BLaER1 treated with 17β-estradiol and CSF1 and Interleukin-3, amounts not matched to agents 10 nM and 100 nM (cell line): ENCODE measurements at regions not wholly inside any gene's neighbourhood (a gene's known extent, or its start where the extent isn't known, plus 50 kb on each side); places are given as distances from the start of the nearest gene placed in this dataset.
A peak's percentile ranks its signal among the peaks of the same experiment; 100 is the strongest.

Experiments
- H3K27ac ChIP-seq, 11 experiments: shearing (Covaris generic); formaldehyde crosslinking; 2 replicates each; pipeline ENCODE4 v1.8.1; 2022
- H3K27me3 ChIP-seq, 11 experiments: shearing (Covaris generic); formaldehyde crosslinking; 2 replicates each; pipeline ENCODE4 v1.8.1; 2022
- H3K36me3 ChIP-seq, 11 experiments: shearing (Covaris generic); formaldehyde crosslinking; 2 replicates each; pipeline ENCODE4 v1.8.1; 2022
- H3K4me1 ChIP-seq, 10 experiments: shearing (Covaris generic); formaldehyde crosslinking; 2 replicates each; pipeline ENCODE4 v1.8.1; 2022
- H3K4me2 ChIP-seq, 11 experiments: shearing (Covaris generic); formaldehyde crosslinking; 2 replicates each; pipeline ENCODE4 v1.8.1; 2022
- H3K4me3 ChIP-seq, 10 experiments: shearing (Covaris generic); formaldehyde crosslinking; 2 replicates each; pipeline ENCODE4 v1.8.1; 2022
- H3K9ac ChIP-seq, 11 experiments: shearing (Covaris generic); formaldehyde crosslinking; 2 replicates each; pipeline ENCODE4 v1.8.1; 2022
- H3K9me3 ChIP-seq, 11 experiments: shearing (Covaris generic); formaldehyde crosslinking; replicated peaks in 1 of 11; 2 replicates each; pipeline ENCODE4 v1.8.1; 2022
- H4K20me1 ChIP-seq, 11 experiments: shearing (Covaris generic); formaldehyde crosslinking; 2 replicates each; pipeline ENCODE4 v1.8.1; 2022
- Cebpa-rat ChIP-seq, 11 experiments: shearing (Covaris generic); IDR thresholded peaks; 2 replicates each; pipeline ENCODE4 v1.8.1; 2022

GRCh38 chr2:123913143-123913735 lies 111.8 kb upstream of the CNTNAP5 start:
- no peaks in the 10 kb centered on the region for H3K36me3 ChIP-seq
- H3K4me1 ChIP-seq: peaks cover 28 to 74% (median 55%) of the 10 kb centered on the region in 10 experiments
- no peak for TF ChIP-seq Cebpa-rat (IDR thresholded peaks at IDR 0.05)
- peak overlapping the region in 6 of 11 experiments; percentile 3 to 49 (median 38); a peak in 6 of 22 replicates for H3K9ac ChIP-seq
- no peaks in the 10 kb centered on the region for H3K9me3 ChIP-seq
- H3K27ac ChIP-seq: peak overlapping the region in 6 of 11 experiments; percentile 1 to 54 (median 16); a peak in 8 of 22 replicates
- peak overlapping the region in 7 of 10 experiments; percentile 0 to 44 (median 38); a peak in 10 of 20 replicates for H3K4me3 ChIP-seq
- peak overlapping the region; percentile 47 to 76 (median 66) for H3K4me2 ChIP-seq
- H4K20me1 ChIP-seq: no peaks in the 10 kb centered on the region
- no peaks in the 10 kb centered on the region for H3K27me3 ChIP-seq

GRCh38 chr2:123915380-123915779 lies 109.7 kb upstream of the CNTNAP5 start:
- H3K4me3 ChIP-seq: no peak overlapping the region
- no peaks in the 10 kb centered on the region for H3K9me3 ChIP-seq
- H3K9ac ChIP-seq: no peak overlapping the region
- H4K20me1 ChIP-seq: no peaks in the 10 kb centered on the region
- no peaks in the 10 kb centered on the region for H3K27me3 ChIP-seq
- H3K4me1 ChIP-seq: peaks cover 28 to 73% (median 56%) of the 10 kb centered on the region in 10 experiments
- H3K4me2 ChIP-seq: peak overlapping the region in 7 of 11 experiments; percentile 40 to 80 (median 71); a peak in 12 of 22 replicates
- no peaks in the 10 kb centered on the region for H3K36me3 ChIP-seq
- H3K27ac ChIP-seq: peak overlapping the region in 6 of 11 experiments; percentile 33 to 75 (median 58); a peak in 13 of 22 replicates
- no peak for TF ChIP-seq Cebpa-rat (IDR thresholded peaks at IDR 0.05)

GRCh38 chr2:123916051-123916450 lies 109.0 kb upstream of the CNTNAP5 start:
- Histone ChIP-seq H3K9ac (peak overlapping the region in 2 of 11 experiments; percentile 4 to 21; a peak in 2 of 22 replicates), H3K4me2 (peak overlapping the region; percentile 16 to 80 (median 62); a peak in 19 of 22 replicates), H3K9me3 (no peaks in the 10 kb centered on the region), H4K20me1 (no peaks in the 10 kb centered on the region), H3K27ac (peak overlapping the region in 8 of 11 experiments; percentile 10 to 75 (median 50); a peak in 14 of 22 replicates), H3K4me1 (peaks cover 28 to 71% (median 56%) of the 10 kb centered on the region in 10 experiments), H3K36me3 (no peaks in the 10 kb centered on the region), H3K27me3 (no peaks in the 10 kb centered on the region), H3K4me3 (no peak overlapping the region)
- TF ChIP-seq Cebpa-rat (IDR thresholded peaks at IDR 0.05): no peak

GRCh38 chr2:123916531-123916930 lies 108.6 kb upstream of the CNTNAP5 start:
- Histone ChIP-seq H3K4me3 (no peak overlapping the region), H3K4me2 (peak overlapping the region; percentile 16 to 80 (median 62); a peak in 19 of 22 replicates), H4K20me1 (no peaks in the 10 kb centered on the region), H3K27me3 (no peaks in the 10 kb centered on the region), H3K36me3 (no peaks in the 10 kb centered on the region), H3K9me3 (0 out of 22 replicates have a peak, but pooled peaks cover 0 to 1% (median 0%) of the 10 kb centered on the region in 11 experiments), H3K9ac (peak overlapping the region in 3 of 11 experiments; percentile 20 to 57 (median 22); a peak in 4 of 22 replicates), H3K4me1 (peaks cover 28 to 67% (median 53%) of the 10 kb centered on the region in 10 experiments), H3K27ac (peak overlapping the region in 8 of 11 experiments; percentile 10 to 75 (median 58); a peak in 11 of 22 replicates)
- no peak for TF ChIP-seq Cebpa-rat (IDR thresholded peaks at IDR 0.05)

GRCh38 chr2:123917241-123917640 lies 107.8 kb upstream of the CNTNAP5 start:
- Histone ChIP-seq H4K20me1 (no peaks in the 10 kb centered on the region), H3K4me3 (no peak overlapping the region; a peak in 1 of 20 replicates), H3K4me2 (peak overlapping the region; percentile 1 to 80 (median 62); a peak in 20 of 22 replicates), H3K27me3 (no peaks in the 10 kb centered on the region), H3K36me3 (no peaks in the 10 kb centered on the region), H3K4me1 (peaks cover 28 to 63% (median 47%) of the 10 kb centered on the region in 10 experiments), H3K27ac (peak overlapping the region in 8 of 11 experiments; percentile 10 to 75 (median 58); a peak in 13 of 22 replicates), H3K9ac (peak overlapping the region in 5 of 11 experiments; percentile 8 to 57 (median 20); a peak in 5 of 22 replicates), H3K9me3 (peaks cover 0 to 8% (median 4%) of the 10 kb centered on the region in 11 experiments; a peak in 12 of 22 replicates)
- no peak for TF ChIP-seq Cebpa-rat (IDR thresholded peaks at IDR 0.05)

GRCh38 chr2:123928358-123928757 lies 96.7 kb upstream of the CNTNAP5 start:
- Histone ChIP-seq H4K20me1 (no peaks in the 10 kb centered on the region), H3K36me3 (peaks cover 0 to 1% (median 0%) of the 10 kb centered on the region in 11 experiments; a peak in 1 of 22 replicates), H3K9me3 (peaks cover 11 to 30% (median 18%) of the 10 kb centered on the region in 11 experiments), H3K27me3 (no peaks in the 10 kb centered on the region), H3K4me1 (peaks cover 0 to 53% (median 38%) of the 10 kb centered on the region in 10 experiments; a peak in 16 of 20 replicates), H3K4me3 (peak overlapping the region in 1 of 10 experiments; percentile 45; a peak in 1 of 20 replicates), H3K9ac (peak overlapping the region in 4 of 11 experiments; percentile 21 to 49 (median 44); a peak in 5 of 22 replicates), H3K27ac (peak overlapping the region in 6 of 11 experiments; percentile 6 to 78 (median 70); a peak in 10 of 22 replicates), H3K4me2 (peak overlapping the region in 8 of 11 experiments; percentile 43 to 84 (median 66); a peak in 16 of 22 replicates)
- no peak for TF ChIP-seq Cebpa-rat (IDR thresholded peaks at IDR 0.05)

- no peak overlapping the region for H3K4me2 ChIP-seq
- no peak overlapping the region for H3K27ac ChIP-seq
- no peak overlapping the region; a peak in 1 of 20 replicates for H3K4me3 ChIP-seq
- H3K36me3 ChIP-seq: no peaks in the 10 kb centered on the region
- H3K4me1 ChIP-seq: no peaks in the 10 kb centered on the region
- H3K9me3 ChIP-seq: peaks cover 7 to 20% (median 13%) of the 10 kb centered on the region in 11 experiments; a peak in 18 of 22 replicates
- TF ChIP-seq Cebpa-rat (IDR thresholded peaks at IDR 0.05): 0 out of 22 replicates have a peak, but pooled peaks of 1 of the 11 experiments have one; percentile 13
- H3K27me3 ChIP-seq: no peaks in the 10 kb centered on the region
- H4K20me1 ChIP-seq: no peaks in the 10 kb centered on the region
- H3K9ac ChIP-seq: no peak overlapping the region
Measured at GRCh38 chr2:123935405-123935804, 89.7 kb upstream of the CNTNAP5 start.

- H3K4me2 ChIP-seq: no peak overlapping the region
- no peaks in the 10 kb centered on the region for H3K27me3 ChIP-seq
- H3K27ac ChIP-seq: no peak overlapping the region
- H3K9me3 ChIP-seq: no peaks in the 10 kb centered on the region
- H3K36me3 ChIP-seq: no peaks in the 10 kb centered on the region
- H3K4me1 ChIP-seq: 0 out of 20 replicates have a peak, but pooled peaks cover 0 to 4% (median 0%) of the 10 kb centered on the region in 10 experiments
- TF ChIP-seq Cebpa-rat (IDR thresholded peaks at IDR 0.05): no peak
- no peak overlapping the region for H3K4me3 ChIP-seq
- no peak overlapping the region for H3K9ac ChIP-seq
- no peaks in the 10 kb centered on the region for H4K20me1 ChIP-seq
Measured at GRCh38 chr2:123953846-123954245, 71.2 kb upstream of the CNTNAP5 start.

- Histone ChIP-seq H3K9ac (no peak overlapping the region), H3K4me2 (no peak overlapping the region), H4K20me1 (no peaks in the 10 kb centered on the region), H3K4me1 (0 out of 20 replicates have a peak, but pooled peaks cover 0 to 4% (median 0%) of the 10 kb centered on the region in 10 experiments), H3K27ac (no peak overlapping the region), H3K9me3 (peaks cover 0 to 6% (median 0%) of the 10 kb centered on the region in 11 experiments; a peak in 2 of 22 replicates), H3K4me3 (no peak overlapping the region), H3K27me3 (no peaks in the 10 kb centered on the region), H3K36me3 (no peaks in the 10 kb centered on the region)
- no peak for TF ChIP-seq Cebpa-rat (IDR thresholded peaks at IDR 0.05)
Measured at GRCh38 chr2:123958011-123958410, 67.1 kb upstream of the CNTNAP5 start.
